Hematopoietic multipotent progenitor cell treated with erythropoietin and hydrocortisone succinate and interleukin-3 and kit ligand, for 15 days (in vitro differentiated cells): ENCODE measurements at regions not wholly inside any gene's neighbourhood (a gene's known extent, or its start where the extent isn't known, plus 50 kb on each side); places are given as distances from the start of the nearest gene placed in this dataset.
"Not testable (repeated sequence)": the region's sequence is repeated elsewhere in the genome, so short reads cannot be mapped to it uniquely, and the experiment has no call there.

Source experiments
- DNase-seq: peaks from one replicate; pipeline ENCODE4 v3.0.0-alpha.2; 2015; ENCODE audit warnings: low spot score

DNA sequence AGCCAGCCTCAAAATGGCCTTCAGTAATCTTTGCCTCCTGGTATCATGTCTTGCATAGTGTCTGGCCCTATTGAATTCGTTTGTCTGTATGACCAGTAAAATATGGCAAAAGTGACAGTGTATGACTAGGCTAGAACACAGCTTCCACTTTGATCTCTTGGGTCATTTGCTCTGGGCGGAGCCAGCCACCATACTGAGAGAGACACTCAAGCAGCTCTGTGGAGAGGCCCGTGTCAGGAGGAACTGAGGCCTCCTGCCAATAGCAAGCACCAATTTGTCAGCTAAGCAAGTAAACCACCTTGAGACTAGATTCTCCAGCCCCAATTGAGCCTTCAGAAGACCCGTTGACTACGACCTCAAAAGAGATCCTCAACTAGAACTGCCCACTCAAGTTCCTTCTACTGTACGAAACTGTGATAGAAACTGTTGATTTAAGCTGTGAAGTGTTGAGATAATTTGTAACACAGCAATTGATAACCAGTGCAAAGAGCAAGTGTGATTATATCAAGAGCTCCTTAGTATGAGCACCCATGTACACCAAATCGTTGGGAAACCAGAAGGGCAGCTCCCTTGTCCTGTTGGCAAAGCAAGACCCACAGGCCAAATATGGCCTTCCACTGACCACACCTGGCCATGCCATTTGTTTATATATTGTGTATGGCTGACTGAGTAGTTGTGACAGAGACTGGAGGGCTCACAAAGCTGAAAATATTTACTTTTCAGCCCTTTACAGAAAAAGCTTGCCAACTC is 52.7 kb upstream of the SERBP1 start:
- DNase-seq = no peak

DNA sequence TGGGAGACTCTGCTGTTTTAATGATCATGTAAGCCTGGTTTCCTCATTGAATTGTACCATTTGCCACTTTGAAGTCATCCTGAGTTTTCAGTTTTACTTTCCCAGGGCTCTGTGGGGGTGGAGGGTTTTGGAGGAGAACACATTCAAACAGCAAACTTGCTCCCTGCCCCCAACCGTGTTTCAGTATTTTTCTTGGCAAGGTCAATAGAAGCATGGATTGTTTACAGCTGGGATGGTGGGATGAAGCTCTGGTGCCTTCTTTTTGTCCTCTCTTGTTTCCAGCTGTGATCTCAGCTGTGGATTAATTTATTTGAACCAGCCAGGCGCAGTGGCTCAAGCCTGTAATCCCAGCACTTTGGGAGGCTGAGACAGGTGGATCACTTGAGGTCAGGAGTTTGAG is 54.3 kb upstream of the SERBP1 start:
- DNase-seq = no peak

DNA sequence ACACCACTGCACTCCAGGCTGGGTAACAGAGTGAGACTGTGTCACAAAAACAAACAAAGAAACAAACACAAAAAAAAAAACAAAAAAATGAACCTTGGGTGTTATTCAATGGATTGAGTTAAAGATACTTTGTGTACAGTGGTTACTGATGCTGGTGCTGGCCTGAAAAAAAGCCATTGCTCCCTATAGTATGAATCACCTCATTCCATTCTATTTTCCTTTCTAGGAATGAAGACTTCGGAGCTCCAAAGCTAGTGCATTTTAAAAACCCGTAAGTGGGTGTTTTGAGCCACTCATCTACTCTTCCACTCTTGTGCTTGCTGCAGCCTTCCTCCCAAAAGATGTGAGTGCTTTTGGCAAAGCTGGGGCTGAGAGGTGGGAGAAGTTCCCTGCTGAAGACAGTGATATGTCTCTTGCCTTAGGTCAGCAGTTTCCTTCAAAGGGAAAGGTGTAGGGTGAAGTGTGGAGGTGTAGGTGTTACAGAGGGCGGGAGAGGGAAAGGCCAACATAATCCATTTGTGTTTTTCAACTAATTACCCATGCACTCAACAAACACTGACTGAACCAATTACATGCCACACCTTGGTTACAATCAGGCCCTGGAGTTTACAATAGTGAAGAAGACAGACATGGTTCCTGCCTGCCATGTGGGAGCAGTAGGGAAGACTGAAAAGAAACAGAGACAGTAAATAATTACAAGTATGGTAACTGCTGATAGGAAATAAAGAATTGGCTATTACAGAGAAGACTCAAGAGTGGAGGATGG is 55.0 kb upstream of the SERBP1 start:
- DNase-seq = no peak

DNA sequence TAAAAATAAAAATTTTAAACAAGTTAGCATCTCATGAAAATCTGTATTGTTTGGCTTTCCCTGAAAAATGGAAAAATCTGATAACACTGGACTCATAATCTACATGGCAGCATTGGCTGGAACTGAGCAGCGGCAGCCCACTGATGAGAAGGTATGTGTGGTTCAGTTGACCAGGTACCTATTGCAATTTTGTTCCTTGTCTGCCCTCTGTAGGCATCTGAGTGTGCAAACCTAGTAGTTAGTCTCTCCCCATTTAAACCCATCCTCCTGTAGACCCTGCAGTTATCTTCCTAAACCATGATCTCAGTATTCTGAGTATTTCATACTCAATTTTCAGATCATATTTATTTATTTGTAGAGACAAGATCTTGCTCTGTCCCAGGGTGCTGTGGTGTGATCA is 59.4 kb upstream of the SERBP1 start:
- no peak for DNase-seq

DNA sequence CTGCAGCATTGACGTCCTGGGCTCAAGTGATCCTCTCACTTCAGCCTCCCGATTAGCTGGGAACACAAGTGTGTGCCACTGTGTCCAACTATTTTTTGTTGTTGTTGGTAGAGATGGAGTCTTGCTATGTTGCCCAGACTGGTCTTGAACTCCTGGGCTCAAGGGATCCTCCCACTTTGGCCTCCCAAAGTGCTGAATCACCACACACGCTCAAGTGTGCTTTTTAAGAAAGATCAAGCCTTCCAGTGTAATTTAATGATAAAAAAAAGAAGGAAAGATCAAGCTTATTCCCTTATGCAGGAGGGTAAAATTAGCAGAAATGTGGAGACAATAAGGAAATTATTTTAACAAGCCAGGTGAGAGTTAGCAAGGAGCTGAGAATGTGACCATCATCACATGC is 61.1 kb upstream of the SERBP1 start:
- no peak for DNase-seq

DNA sequence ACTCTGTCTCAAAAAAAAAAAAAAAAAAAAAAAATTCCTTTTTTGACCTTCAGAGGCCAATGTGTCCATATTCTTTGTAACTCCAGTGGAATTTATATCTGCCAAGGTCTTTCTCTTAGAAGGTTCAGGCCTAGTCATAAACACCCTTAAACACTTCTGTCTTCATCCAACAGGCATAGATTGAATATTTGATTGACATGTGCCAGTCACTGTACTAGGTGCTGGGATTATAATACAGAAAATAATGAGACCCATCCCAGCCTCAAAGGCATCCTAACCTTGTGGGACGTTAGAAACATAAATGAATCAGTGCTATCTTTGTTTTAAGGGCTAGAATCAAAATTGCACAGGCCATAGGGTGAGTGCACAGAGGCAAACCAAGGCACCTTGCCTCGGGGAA is 62.9 kb upstream of the SERBP1 start:
- no peak for DNase-seq

DNA sequence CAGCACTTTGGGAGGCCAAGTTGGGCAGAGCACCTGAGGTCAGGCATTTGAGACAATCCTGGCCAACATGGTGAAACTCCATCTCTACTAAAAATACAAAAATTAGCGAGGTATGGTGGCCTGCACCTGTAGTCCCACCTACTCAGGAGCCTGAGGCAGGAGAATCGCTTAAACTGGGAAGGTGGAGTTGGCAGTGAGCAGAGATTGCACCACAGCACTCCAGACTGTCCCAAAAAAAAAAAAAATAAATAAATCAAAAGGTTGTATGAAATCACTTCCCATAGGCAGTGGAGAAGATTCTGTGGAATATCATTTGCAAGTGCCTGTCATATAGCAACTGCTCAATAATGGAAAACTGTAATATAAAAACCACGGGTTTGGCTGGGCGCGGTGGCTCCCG is 65.1 kb upstream of the SERBP1 start:
- no peak for DNase-seq

DNA sequence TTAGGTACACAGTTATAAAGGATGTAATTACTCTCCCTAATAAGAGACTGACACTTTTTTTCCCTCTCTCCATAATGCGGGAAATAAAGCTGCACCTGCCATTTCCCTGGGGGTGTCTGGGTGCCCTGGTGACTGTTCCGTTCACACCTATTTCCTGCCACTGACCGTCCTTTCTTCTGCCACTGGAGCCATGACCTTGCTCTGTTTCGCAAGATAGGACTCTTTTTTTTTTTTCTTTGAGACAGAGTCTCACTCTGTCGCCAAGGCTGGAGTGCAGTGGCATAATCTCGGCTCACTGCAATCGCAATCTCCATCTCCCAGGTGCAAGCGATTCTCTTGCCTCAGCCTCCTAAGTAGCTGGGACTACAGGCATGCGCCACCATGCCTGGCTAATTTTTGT is 66.1 kb upstream of the SERBP1 start:
- DNase-seq = no peak

DNA sequence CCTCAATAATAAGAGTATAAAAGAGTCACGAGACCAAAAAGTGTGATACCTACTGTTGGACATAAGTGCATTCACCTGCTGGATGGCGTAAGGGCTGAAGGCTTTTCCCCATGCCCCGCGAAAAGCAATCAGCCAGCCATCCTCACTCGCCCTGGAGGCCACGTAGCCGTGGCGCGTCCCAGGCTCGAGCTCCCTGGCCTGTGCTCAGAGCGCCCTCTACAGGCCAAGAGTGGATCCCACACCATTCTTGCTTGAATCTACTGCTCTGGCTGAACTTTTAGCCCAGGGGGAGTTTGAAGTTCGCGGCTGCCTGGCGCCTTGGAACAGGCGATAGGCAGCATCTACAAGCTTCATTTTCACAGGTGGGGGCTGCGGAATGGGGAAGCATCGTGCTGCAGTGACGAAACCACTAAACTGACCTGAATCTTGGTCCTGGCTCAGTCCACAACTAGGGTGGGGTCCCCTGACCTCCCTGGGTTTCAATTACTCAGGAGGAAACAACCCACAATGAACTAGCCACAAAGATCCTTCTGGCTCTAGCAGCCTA is 70.3 kb upstream of the SERBP1 start:
- DNase-seq = peak; percentile 80

DNA sequence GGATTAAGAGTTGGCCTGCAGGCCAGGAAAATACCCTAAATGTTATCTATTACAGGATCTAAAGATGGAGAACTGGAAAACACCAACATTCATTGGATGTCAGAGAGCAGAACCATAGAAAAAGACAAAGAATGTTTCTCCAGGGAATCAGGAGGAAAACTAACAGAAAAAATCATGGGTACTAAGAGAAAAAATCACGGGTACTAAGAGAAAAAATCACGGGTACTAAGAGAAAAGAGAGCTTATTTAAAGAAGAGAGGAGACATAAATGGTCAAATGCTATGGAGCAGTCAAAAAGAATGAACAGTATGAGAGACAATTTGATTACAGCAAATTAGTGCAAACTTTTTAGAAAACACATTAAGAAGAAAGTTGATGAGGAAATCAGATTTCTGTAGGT is 73.8 kb upstream of the SERBP1 start:
- DNase-seq = no peak

DNA sequence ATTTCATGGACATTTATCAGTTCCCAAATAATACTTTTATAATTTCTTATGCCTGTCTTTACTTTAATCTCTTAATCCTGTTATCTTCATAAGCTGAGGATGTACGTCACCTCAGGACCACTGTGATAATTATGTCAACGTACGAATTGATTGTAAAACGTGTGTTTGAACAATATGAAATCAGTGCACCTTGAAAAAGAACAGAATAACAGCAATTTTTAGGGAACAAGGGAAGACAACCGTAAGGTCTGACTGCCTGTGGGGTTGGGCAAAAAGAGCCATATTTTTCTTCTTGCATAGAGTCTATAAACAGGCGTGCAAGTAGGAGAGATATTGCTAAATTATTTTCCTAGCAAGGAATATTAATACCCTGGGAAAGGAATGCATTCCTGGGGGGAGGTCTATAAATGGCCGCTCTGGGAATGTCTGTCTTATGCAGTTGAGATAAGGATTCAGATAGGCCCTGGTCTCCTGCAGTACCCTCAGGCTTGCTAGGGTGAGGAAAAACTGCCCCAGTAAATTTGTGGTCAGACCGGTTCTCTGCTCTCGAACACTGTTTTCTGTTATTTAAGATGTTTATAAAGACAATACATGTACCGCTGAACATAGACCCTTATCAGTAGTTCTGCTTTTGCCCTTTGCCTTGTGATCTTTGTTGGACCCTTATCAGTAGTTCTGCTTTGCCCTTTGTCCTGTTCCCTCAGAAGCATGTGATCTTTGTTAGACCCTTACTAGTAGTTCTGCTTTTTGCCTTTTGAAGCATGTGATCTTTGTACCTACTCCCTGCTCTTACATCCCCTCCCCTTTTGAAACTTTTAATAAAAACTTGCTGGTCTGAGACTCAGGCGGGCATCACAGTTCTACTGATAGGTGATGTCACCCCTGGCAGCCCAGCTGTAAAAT is 83.4 kb upstream of the SERBP1 start:
- not testable (repeated sequence) for DNase-seq

DNA sequence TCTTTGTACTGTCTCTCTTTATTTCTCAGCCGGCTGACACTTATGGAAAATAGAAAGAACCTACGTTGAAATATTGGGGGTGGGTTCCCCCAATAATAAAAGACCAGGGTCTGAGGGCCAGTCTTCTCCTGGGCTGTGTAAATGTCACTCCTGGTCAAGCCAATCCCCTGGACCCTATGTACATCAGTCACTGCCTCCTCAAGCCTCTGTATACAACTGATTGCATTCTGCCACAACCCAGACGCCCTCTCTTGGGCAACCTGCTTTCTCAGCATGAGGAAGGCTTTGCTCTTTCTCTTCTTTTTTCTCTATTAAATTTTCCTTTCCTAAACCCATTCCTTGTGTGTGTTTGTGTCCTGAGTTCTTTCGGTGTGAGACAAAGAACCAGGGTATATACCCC is 84.1 kb upstream of the SERBP1 start:
- no peak for DNase-seq

DNA sequence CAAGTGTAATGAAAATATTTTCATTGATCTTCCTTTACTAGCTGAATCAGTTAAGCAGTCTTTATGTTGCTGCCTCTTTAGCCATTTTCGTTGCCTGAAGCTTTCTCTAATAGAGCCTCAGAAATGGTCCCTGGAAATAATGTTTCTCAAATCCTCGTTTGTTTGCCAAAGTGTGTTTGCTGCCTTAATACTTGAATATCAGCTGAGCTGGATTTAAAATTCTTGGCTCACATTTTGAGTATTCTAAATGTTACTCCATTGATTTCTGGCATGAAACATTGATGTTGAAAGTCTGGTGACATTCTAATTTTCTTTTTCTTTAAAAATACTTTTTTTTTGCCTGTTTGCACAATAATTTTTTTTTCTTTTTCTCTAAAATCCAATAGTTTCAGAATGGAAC is 84.6 kb upstream of the SERBP1 start:
- no peak for DNase-seq

DNA sequence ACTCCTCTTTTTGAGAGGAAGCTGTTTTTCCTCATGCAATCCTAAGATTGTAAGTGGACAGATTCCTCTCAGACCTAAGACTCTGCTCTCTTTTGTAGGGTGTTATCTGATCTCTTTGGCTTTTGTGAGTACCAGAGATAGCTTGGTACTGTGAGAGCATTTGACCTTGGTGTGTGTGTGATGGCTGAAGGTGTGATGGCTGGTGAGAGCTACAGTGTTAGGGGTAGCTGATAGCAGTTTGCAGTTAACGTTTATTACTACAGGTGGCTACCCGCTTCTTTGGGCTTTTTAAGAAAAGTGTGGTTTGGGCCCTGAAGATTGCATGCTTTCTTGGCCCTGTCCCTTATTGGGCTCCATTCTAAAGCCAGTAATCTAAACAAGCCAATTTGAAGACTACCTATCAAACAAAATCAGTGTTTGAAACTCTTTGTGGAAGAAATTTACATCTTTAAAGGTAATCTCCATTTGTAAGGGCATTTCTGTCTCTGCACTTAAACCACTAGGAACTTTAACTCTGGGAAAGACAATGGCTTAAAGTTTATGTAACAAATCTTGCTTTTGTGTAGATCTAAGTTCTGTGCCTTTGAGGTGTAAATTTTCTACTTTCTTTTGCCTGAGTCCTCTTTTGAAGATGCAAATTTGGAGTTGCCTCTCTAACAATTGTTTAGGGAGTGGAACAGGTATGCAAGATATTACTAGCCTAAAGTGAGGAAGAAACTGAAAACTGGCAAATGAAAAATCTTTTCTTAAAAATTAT is 85.3 kb upstream of the SERBP1 start:
- no peak for DNase-seq

DNA sequence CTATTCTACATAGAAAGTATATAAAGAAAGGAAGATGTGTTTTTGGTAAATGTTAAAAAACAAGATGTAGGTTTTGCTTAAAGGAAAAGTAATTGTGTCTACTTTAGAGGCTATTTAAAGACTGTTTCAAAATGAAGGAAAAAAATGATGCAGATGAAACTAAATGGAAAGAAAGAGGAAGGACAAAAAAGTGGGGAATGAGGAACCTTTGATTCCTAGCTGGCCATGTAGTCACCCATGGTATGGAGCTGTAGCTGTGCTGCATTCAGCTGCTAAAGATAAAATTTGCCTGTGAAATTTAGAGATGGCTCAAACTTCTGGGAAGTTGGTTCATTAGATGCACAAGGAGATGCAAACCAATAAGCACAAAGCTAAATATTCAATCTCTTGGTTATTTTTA is 86.8 kb upstream of the SERBP1 start:
- no peak for DNase-seq

DNA sequence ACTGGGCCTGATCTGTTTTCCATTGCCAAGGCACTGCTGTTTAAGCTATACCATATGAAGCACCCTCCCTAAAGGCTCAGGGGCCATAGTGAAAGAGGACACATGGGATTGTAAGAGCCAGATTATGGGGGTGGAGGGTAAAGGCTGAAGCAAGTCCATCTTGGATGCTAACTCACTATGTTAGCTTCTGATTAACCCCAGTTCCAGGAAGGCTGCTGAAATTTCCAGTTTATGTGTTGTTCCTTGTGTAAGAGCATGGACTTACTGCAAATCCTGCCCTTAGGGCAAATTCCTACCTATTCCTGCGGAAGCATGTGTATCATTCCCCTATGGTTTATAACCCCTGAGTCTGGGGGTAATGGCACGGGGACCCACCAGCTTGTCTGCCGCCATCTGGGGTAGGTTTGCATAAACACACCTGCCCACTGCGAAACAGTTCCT is 91.8 kb upstream of the SERBP1 start:
- DNase-seq = no peak

DNA sequence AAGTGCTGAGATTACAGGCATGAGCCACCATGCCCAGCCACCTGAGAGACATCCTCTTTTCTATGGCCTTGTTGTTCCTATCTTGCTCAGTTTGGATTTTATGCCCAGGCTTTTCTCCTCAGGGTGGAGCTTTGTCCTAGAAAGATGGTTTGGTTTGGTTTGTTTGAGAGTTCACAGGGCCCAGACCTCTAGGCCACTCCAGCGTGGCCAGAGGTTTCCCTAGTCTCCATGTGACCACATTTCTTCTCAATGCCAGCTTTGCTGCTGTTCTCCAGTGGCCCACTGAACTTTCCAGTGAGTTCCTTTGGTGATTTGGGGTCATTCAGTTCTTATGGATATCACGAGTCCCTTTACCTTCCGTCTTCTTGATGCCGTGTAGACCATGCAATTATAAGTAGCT is 92.6 kb upstream of the SERBP1 start:
- DNase-seq = no peak

DNA sequence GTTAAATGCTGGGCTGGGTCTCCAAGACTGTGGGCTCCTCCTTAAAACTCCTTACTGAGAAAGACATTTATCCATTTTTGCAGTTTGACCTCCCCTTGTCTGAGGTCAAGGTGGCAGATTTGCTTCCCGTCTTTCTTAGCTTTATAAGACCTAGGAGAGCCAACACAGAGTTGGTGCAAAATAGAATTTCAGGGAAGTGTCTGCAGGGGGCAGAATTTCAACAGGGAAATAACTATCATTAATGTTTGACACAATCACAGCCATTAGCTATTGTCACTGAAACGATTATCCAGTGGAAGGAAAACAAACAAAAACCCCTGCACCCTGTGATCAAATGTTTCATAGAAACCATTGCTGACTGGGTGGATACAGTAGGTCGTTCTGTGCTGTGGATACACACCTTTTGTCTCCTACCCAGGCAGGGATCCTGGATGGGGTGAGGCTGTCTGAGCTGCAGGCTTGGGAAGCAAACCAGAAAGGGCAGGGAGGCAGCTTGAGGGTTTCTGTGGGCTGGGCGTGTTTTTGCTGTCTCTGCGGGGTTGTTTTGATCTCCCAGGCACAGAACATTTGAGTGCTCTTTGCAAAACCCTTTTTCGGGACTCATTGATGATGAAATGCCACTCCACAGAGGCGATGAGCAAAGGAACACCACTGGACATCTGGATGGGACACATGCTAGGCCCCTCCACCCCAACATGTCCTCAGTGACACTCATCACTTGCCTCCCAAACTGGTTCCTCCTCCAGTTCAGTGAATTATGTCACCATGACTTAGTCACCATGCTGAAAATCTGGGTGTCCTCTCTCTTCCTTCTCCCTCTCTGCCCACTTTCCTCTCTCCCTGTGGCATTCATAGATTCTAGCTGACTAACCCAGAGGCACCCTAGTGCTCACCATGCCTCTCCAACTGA is 94.2 kb upstream of the SERBP1 start:
- DNase-seq = no peak

DNA sequence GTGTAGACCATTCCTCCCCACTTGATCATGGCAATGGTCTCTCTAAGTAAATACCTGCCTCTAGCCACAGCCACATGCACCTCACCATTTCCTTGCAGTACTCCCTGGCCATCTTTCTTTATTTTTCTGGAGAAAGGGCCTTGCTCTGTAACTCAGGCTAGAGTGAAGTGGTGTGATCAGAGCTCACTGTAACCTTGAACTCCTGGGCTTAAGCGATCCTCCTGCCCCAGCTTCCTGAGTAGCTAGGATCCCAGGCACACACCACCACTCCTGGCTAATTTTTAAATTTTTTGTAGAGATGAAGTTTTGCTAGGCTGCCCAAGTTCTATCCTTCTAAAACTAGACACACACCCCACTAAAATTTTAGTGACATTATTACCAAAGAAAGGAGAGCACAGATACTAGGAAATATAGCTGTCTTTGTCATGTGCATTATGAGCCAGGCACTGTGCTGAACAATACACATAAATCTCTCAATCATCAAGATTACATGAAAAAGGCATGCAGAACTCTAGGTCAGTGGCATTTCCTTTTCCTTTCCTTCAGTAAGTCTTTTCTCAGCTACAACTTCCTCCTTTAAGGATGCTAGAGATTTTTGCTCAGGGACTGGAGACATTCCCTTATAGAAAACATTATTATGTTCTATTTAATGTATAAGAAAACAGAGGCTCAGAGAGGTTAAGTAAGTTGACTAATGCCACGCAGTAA is 95.0 kb upstream of the SERBP1 start:
- DNase-seq = no peak

DNA sequence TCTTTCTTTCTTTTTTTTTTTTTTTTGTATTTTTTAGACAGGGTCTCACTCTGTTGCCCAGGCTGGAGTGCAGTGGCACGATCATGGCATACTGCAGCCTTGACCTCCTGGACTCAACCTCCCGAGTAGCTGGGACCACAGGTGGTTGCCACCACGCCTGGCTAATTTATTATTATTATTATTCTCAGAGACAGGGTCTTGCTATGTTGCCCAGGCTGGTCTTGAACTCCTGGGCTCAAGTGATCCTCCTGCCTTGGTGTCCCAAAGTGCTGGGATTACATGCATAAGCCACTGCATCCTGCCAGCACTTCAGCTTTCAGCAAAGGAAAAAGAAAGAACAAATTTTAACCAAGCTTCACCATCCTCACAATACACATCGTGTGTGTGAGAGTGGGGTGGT is 97.9 kb upstream of the SERBP1 start:
- DNase-seq = no peak
